CD4-positive, alpha-beta T cell treated with Interleukin-17A for 1 hour (primary cell): ENCODE measurements at regions not wholly inside any gene's neighbourhood (a gene's known extent, or its start where the extent isn't known, plus 50 kb on each side); places are given as distances from the start of the nearest gene placed in this dataset.

ENCODE experiments used
- DNase-seq: peaks from one replicate; pipeline ENCODE4 v3.0.0-alpha.2; 2020

GRCh38 chr2:12269041-12269972 is 447.4 kb upstream of the TRIB2 start:
- DNase-seq: no peak

- DNase-seq: no peak
These were observed 445.7 kb upstream of the TRIB2 start for GRCh38 chr2:12270876-12271588.

GRCh38 chr2:12271589-12271984 is 445.1 kb upstream of the TRIB2 start:
- no peak for DNase-seq

- DNase-seq: no peak
These were observed 443.6 kb upstream of the TRIB2 start for GRCh38 chr2:12273111-12273510.

GRCh38 chr2:12274591-12274990 is 442.1 kb upstream of the TRIB2 start:
- DNase-seq: no peak

GRCh38 chr2:12277241-12278034 is 439.3 kb upstream of the TRIB2 start:
- no peak for DNase-seq

- DNase-seq: no peak
These were observed 438.5 kb upstream of the TRIB2 start for GRCh38 chr2:12278217-12278750.

- no peak for DNase-seq
These were observed 433.7 kb upstream of the TRIB2 start for GRCh38 chr2:12282780-12283695.

GRCh38 chr2:12284037-12284436 is 432.7 kb upstream of the TRIB2 start:
- DNase-seq: no peak

GRCh38 chr2:12284487-12284886 is 432.2 kb upstream of the TRIB2 start:
- no peak for DNase-seq

- no peak for DNase-seq
These were observed 430.4 kb upstream of the TRIB2 start for GRCh38 chr2:12286347-12286746.

GRCh38 chr2:12287220-12287751 is 429.4 kb upstream of the TRIB2 start:
- no peak for DNase-seq

- no peak for DNase-seq
These were observed 428.7 kb upstream of the TRIB2 start for GRCh38 chr2:12288048-12288447.

GRCh38 chr2:12289120-12289802 is 427.5 kb upstream of the TRIB2 start:
- no peak for DNase-seq

GRCh38 chr2:12291303-12291702 is 425.4 kb upstream of the TRIB2 start:
- DNase-seq: no peak

- no peak for DNase-seq
These were observed 422.9 kb upstream of the TRIB2 start for GRCh38 chr2:12293874-12294273.

- no peak for DNase-seq
These were observed 420.7 kb upstream of the TRIB2 start for GRCh38 chr2:12295856-12296519.

GRCh38 chr2:12296915-12297314 is 419.8 kb upstream of the TRIB2 start:
- no peak for DNase-seq

GRCh38 chr2:12298352-12298751 is 418.4 kb upstream of the TRIB2 start:
- DNase-seq: no peak

- DNase-seq: no peak
These were observed 417.3 kb upstream of the TRIB2 start for GRCh38 chr2:12299431-12299830.
